OCI-LY1 (cell line): ENCODE measurements at regions not wholly inside any gene's neighbourhood (a gene's known extent, or its start where the extent isn't known, plus 50 kb on each side); places are given as distances from the start of the nearest gene placed in this dataset.

ENCODE experiments used
- CTCF ChIP-seq: fragments of 200-600 bp; sonication (generic), shearing (Covaris generic); IDR thresholded peaks from 2 replicates; pipeline ENCODE4 v1.5.1; 2017; ENCODE audit warnings: mild to moderate bottlenecking, antibody characterized with exemption, low read length, moderate library complexity, mixed read lengths
- EZH2 ChIP-seq: fragments of 200-600 bp; sonication (generic), shearing (Covaris generic); IDR thresholded peaks from 2 replicates; pipeline ENCODE4 v1.8.0; 2017; ENCODE audit warnings: borderline replicate concordance, mixed run types, mild to moderate bottlenecking, antibody characterized with exemption, low read length, moderate library complexity, mixed read lengths

GRCh38 chr7:113705439-113705838 lies 213.4 kb downstream of the PPP1R3A start:
- TF ChIP-seq CTCF (no peak), EZH2 (no peak)
